ENCODE measurements at regions not wholly inside any gene's neighbourhood (a gene's known extent, or its start where the extent isn't known, plus 50 kb on each side); places are given as distances from the start of the nearest gene placed in this dataset.
A peak's percentile ranks its signal among the peaks of the same experiment; 100 is the strongest.
"Not testable (repeated sequence)": the region's sequence is repeated elsewhere in the genome, so short reads cannot be mapped to it uniquely, and the experiment has no call there.

GRCh38 chr13:85148009-85148408, 651.2 kb downstream of the SLITRK6 start:
- H3K27me3 ChIP-seq: no peaks in the 10 kb centered on the region
- no peak overlapping the region for H3K4me3 ChIP-seq
- no peak overlapping the region for H3K27ac ChIP-seq
- no peaks in the 10 kb centered on the region for H3K36me3 ChIP-seq
- H3K4me1 ChIP-seq: no peaks in the 10 kb centered on the region
- no peaks in the 10 kb centered on the region for H3K9me3 ChIP-seq (replicated peaks)
- DNase-seq: peak; percentile 53 to 85

DNA sequence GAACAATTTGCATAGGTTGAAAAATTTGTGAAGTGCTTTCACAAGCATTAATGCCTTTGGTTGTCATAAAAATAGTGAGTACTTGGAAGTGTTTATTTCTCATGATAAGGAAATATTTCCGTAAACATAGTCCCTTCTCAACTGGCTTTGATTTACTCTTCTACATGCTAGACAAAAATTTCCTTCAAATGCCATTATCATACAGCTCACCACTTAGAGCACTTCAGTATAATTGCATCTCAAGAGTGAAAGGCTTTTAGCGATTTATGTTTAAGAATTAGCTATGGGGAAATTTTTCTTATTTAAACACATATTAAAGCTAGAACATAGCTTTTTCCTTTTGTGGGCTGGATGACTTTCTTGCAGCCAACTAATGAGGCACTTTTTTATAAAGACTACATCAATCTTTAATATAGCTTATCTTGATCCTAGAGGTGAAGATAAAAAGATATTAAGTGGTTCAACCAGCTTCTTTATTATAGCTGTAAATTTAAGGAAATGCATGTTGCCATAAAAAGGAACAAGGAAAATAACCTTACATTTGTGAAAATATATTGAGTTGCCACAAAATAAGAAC, 656.8 kb downstream of the SLITRK6 start:
- H3K27ac ChIP-seq: no peak overlapping the region
- no peak overlapping the region for H3K4me3 ChIP-seq
- no peak for DNase-seq
- no peaks in the 10 kb centered on the region for H3K4me1 ChIP-seq
- H3K27me3 ChIP-seq: no peaks in the 10 kb centered on the region
- no peaks in the 10 kb centered on the region for H3K9me3 ChIP-seq (replicated peaks)
- no peaks in the 10 kb centered on the region for H3K36me3 ChIP-seq

DNA sequence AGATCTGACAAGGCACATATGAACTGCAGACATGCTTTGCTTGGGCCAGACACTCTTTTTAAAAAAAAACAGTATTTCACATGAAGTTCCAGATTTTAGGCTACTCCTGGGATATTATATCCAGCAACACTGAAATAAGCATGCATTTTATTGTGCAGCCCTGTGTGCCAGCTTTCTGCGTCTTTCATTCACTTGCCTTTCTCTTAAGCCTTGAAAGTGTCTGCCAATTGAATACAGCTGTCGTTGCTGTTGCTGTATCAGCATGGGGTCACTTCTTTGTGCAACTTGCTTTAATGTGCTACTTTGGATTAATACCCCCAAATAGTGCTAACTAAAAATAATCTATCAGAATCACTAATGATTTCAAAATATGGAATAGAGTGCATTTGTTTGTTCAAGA, 657.8 kb downstream of the SLITRK6 start:
- Histone ChIP-seq H3K4me1 (no peaks in the 10 kb centered on the region), H3K36me3 (no peaks in the 10 kb centered on the region), H3K4me3 (no peak overlapping the region), H3K27me3 (no peaks in the 10 kb centered on the region), H3K27ac (no peak overlapping the region), H3K9me3 (replicated peaks) (no peaks in the 10 kb centered on the region)
- no peak for DNase-seq

GRCh38 chr13:85140192-85140591, 659.0 kb downstream of the SLITRK6 start:
- no peak for DNase-seq
- H3K9me3 ChIP-seq (replicated peaks): no peaks in the 10 kb centered on the region
- H3K27me3 ChIP-seq: no peaks in the 10 kb centered on the region
- no peaks in the 10 kb centered on the region for H3K4me1 ChIP-seq
- no peak overlapping the region for H3K4me3 ChIP-seq
- H3K27ac ChIP-seq: no peak overlapping the region
- no peaks in the 10 kb centered on the region for H3K36me3 ChIP-seq

GRCh38 chr13:85137516-85137915, 661.7 kb downstream of the SLITRK6 start:
- no peaks in the 10 kb centered on the region for H3K9me3 ChIP-seq (replicated peaks)
- H3K4me3 ChIP-seq: no peak overlapping the region
- no peaks in the 10 kb centered on the region for H3K27me3 ChIP-seq
- H3K36me3 ChIP-seq: no peaks in the 10 kb centered on the region
- H3K27ac ChIP-seq: no peak overlapping the region
- H3K4me1 ChIP-seq: no peaks in the 10 kb centered on the region
- DNase-seq: no peak

DNA sequence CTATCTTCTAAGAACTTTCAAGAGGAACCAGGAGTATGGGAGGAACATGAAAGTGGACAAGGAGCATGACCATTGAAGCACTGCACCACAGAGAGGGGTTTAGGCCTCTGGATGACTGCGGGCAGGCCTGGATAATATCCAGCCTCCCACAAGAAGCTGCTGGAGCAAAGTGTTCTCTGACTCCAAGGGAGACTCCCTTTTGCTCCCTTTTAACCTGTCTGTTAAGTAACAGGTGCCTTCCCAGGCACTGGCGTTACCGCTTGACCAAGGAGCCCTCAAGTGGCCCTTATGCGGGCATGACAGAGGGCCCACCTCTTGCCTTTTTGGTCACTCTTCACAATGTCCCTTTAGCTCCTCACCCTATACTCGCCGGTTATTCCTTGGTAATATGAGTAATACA, 666.2 kb downstream of the SLITRK6 start:
- DNase-seq: no peak
- no peak overlapping the region for H3K4me3 ChIP-seq
- H3K9me3 ChIP-seq (replicated peaks): no peaks in the 10 kb centered on the region
- no peak overlapping the region for H3K27ac ChIP-seq
- no peaks in the 10 kb centered on the region for H3K4me1 ChIP-seq
- no peaks in the 10 kb centered on the region for H3K27me3 ChIP-seq
- no peaks in the 10 kb centered on the region for H3K36me3 ChIP-seq

GRCh38 chr13:85123501-85123900, 675.7 kb downstream of the SLITRK6 start:
- not testable (repeated sequence) for DNase-seq; H3K4me3 ChIP-seq; H3K27me3 ChIP-seq; H3K9me3 ChIP-seq (replicated peaks); H3K36me3 ChIP-seq; H3K27ac ChIP-seq; H3K4me1 ChIP-seq

DNA sequence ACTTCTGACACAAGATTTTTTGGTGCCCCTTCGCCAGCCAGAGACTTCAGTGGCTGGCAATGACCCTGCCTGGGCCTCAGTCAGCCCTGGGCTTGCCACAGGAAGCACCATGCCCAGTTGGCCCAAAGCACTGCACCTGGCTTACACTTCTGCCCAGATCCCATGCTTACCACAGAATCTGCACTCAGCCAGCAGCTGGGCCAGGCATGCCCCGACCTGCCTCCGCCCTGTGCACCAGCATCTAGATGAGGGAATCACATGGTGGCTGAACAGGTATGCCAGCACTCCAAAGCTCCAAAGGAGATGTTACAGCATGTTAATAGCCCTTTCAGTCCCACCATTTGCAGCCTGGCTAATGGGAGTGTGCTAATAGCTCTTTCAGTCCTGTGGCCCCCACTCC, 690.9 kb downstream of the SLITRK6 start:
- no peaks in the 10 kb centered on the region for H3K9me3 ChIP-seq (replicated peaks)
- H3K4me3 ChIP-seq: no peak overlapping the region
- H3K27ac ChIP-seq: no peak overlapping the region
- H3K4me1 ChIP-seq: no peaks in the 10 kb centered on the region
- no peaks in the 10 kb centered on the region for H3K36me3 ChIP-seq
- H3K27me3 ChIP-seq: no peaks in the 10 kb centered on the region
- peak; percentile 2 to 6 for DNase-seq

- no peak for DNase-seq
- Histone ChIP-seq H3K27me3 (no peaks in the 10 kb centered on the region), H3K9me3 (replicated peaks) (no peaks in the 10 kb centered on the region), H3K36me3 (no peaks in the 10 kb centered on the region), H3K27ac (no peak overlapping the region), H3K4me3 (no peak overlapping the region), H3K4me1 (0 out of 2 replicates have a peak, but pooled peaks cover 3% of the 10 kb centered on the region)
These were observed 700.0 kb downstream of the SLITRK6 start for GRCh38 chr13:85099245-85099644.

GRCh38 chr13:85095418-85096272, 703.6 kb downstream of the SLITRK6 start:
- no peaks in the 10 kb centered on the region for H3K4me1 ChIP-seq
- DNase-seq: no peak
- H3K9me3 ChIP-seq (replicated peaks): no peaks in the 10 kb centered on the region
- no peaks in the 10 kb centered on the region for H3K27me3 ChIP-seq
- H3K27ac ChIP-seq: no peak overlapping the region
- no peaks in the 10 kb centered on the region for H3K36me3 ChIP-seq
- H3K4me3 ChIP-seq: no peak overlapping the region

- Histone ChIP-seq H3K4me3 (no peak overlapping the region), H3K27me3 (no peaks in the 10 kb centered on the region), H3K4me1 (no peaks in the 10 kb centered on the region), H3K36me3 (no peaks in the 10 kb centered on the region), H3K9me3 (replicated peaks) (no peaks in the 10 kb centered on the region), H3K27ac (no peak overlapping the region)
- no peak for DNase-seq
These were observed 705.4 kb downstream of the SLITRK6 start for GRCh38 chr13:85093808-85094207.

DNA sequence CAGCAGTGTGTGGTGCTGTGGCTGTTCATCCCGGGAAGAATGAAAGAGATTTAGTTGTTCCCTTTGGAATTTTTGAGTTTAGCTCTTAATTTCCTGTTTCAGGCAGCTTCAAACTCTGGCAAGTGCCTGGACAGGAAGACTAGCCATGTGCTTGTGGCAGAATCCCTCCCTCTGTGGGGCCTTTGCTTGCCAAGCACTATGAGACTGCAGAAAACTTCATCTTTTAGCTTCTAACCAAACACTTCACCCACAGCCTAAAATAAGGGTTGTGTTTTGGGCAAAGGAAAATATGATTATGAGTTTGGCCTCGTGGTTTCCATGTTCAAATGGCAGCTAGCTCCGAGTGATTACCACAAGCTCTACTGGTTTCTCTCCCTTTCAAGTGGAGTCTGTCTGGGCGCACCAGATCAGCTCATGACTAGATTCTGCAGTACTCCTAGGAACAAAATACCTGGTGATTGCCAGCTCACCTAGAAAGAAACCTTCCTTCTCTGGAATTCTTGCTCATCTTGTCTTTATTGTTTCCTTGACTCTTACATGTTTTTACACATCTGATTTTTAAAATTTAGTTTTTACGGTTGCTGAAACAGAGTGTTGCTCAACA, 707.5 kb downstream of the SLITRK6 start:
- Histone ChIP-seq H3K9me3 (replicated peaks) (no peaks in the 10 kb centered on the region), H3K36me3 (no peaks in the 10 kb centered on the region), H3K27me3 (no peaks in the 10 kb centered on the region), H3K4me3 (no peak overlapping the region), H3K4me1 (no peaks in the 10 kb centered on the region), H3K27ac (no peak overlapping the region)
- DNase-seq: no peak

DNA sequence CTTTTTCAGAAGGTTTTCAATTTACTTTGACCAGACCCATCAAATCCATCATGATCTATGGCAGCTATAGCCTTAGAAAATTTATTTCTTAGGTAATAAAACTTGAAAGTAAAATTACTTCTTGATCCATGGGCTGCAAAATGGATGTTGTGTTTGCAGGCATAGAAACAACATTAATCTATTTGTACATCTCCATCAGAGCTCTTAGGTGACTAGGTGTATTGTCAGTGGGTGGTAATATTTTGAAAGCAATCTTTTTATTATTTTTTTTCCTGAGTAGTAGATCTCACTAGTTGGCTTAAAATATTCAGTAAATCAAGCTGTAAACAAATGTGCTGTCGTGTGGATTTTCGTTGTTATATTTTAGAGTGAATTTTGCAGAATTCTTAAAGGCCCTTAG, 710.0 kb downstream of the SLITRK6 start:
- H3K27ac ChIP-seq: no peak overlapping the region
- no peaks in the 10 kb centered on the region for H3K9me3 ChIP-seq (replicated peaks)
- H3K36me3 ChIP-seq: no peaks in the 10 kb centered on the region
- no peak overlapping the region for H3K4me3 ChIP-seq
- no peaks in the 10 kb centered on the region for H3K27me3 ChIP-seq
- DNase-seq: no peak
- no peaks in the 10 kb centered on the region for H3K4me1 ChIP-seq

GRCh38 chr13:85080691-85081090, 718.5 kb downstream of the SLITRK6 start:
- H3K9me3 ChIP-seq (replicated peaks): no peaks in the 10 kb centered on the region
- no peak overlapping the region for H3K4me3 ChIP-seq
- no peak overlapping the region for H3K27ac ChIP-seq
- no peaks in the 10 kb centered on the region for H3K27me3 ChIP-seq
- no peaks in the 10 kb centered on the region for H3K4me1 ChIP-seq
- DNase-seq: no peak
- H3K36me3 ChIP-seq: no peaks in the 10 kb centered on the region

GRCh38 chr13:85076343-85076742, 722.9 kb downstream of the SLITRK6 start:
- Histone ChIP-seq H3K9me3 (replicated peaks) (no peaks in the 10 kb centered on the region), H3K36me3 (no peaks in the 10 kb centered on the region), H3K27ac (no peak overlapping the region), H3K27me3 (no peaks in the 10 kb centered on the region), H3K4me3 (no peak overlapping the region), H3K4me1 (no peaks in the 10 kb centered on the region)
- DNase-seq: no peak

Measured in SJCRH30 (cell line).